ENCODE measurements at regions not wholly inside any gene's neighbourhood (a gene's known extent, or its start where the extent isn't known, plus 50 kb on each side); places are given as distances from the start of the nearest gene placed in this dataset.

GRCh38 chr19:32058131-32058530, 287.3 kb upstream of the ZNF507 start:
- CTCF ChIA-PET: interaction anchor here (2.1 kb wide), 1 partner anchor 16 kb away, joined by 6 read pairs; no protein-coding TSS in a partner anchor
- no peak for TF ChIP-seq GABPA (IDR thresholded peaks at IDR 0.05; ENCODE audit: low read depth)
- no peak for TF ChIP-seq USF2 (IDR thresholded peaks at IDR 0.05; ENCODE audit: borderline replicate concordance, low read depth, low read length)
- no peak for TF ChIP-seq TEAD4 (IDR thresholded peaks at IDR 0.05; ENCODE audit: borderline replicate concordance, insufficient read depth)
- no peak for TF ChIP-seq JUND (IDR thresholded peaks at IDR 0.05)
- TF ChIP-seq SMC3 (IDR thresholded peaks at IDR 0.05; ENCODE audit: low read depth, low read length): no peak
- TF ChIP-seq NFIC (IDR thresholded peaks at IDR 0.05; ENCODE audit: borderline replicate concordance): no peak
- TF ChIP-seq RCOR1 (IDR thresholded peaks at IDR 0.05; ENCODE audit: low read length): no peak
- no peak for TF ChIP-seq MAX (IDR thresholded peaks at IDR 0.05; ENCODE audit: low read depth)
- TF ChIP-seq PBX3 (IDR thresholded peaks at IDR 0.05): no peak
- TF ChIP-seq USF1 (IDR thresholded peaks at IDR 0.05; ENCODE audit: borderline replicate concordance, low read depth): no peak
- TF ChIP-seq FOSL2 (IDR thresholded peaks at IDR 0.05; ENCODE audit: borderline replicate concordance, low read depth): no peak
- no peak for TF ChIP-seq SIN3A (IDR thresholded peaks at IDR 0.05; ENCODE audit: borderline replicate concordance, low read depth, low read length)
- no peak for TF ChIP-seq YY1 (IDR thresholded peaks at IDR 0.05; ENCODE audit: low read depth)
- TF ChIP-seq RFX5 (IDR thresholded peaks at IDR 0.05; ENCODE audit: low read length): no peak
- TF ChIP-seq RAD21 (IDR thresholded peaks at IDR 0.05; ENCODE audit: low read length): no peak
- TF ChIP-seq FOXJ3 (CRISPR knock-in tag; IDR thresholded peaks at IDR 0.05): no peak
- no peak for TF ChIP-seq EZH2phosphoT487 (IDR thresholded peaks at IDR 0.05; ENCODE audit: borderline replicate concordance, low read depth)
- TF ChIP-seq MEF2A (IDR thresholded peaks at IDR 0.05; ENCODE audit: borderline replicate concordance, low read depth): no peak
- TF ChIP-seq NRF1 (IDR thresholded peaks at IDR 0.05; ENCODE audit: low read depth, low read length): no peak
- TF ChIP-seq FOXM1 (IDR thresholded peaks at IDR 0.05; ENCODE audit: low read depth): no peak
- no peaks in the 10 kb centered on the region for H3F3A ChIP-seq (replicated peaks; ENCODE audit: insufficient read depth)

More at GRCh38 chr19:32058131-32058530, 287.3 kb upstream of the ZNF507 start:
- Histone ChIP-seq H3K27me3 (ENCODE audit: insufficient read depth) (no peaks in the 10 kb centered on the region), H3K9ac (no peak overlapping the region), H2AFZ (ENCODE audit: low read depth) (no peak overlapping the region), H3K4me2 (no peak overlapping the region), H4K20me1 (ENCODE audit: insufficient read depth) (no peaks in the 10 kb centered on the region), H3K9me3 (no peaks in the 10 kb centered on the region), H3K4me1 (ENCODE audit: control insufficient read depth in 1 of 2, insufficient read depth in 2 of 2, low read depth in 1 of 2, low read length in 1 of 2) (no peaks in the 10 kb centered on the region), H3K27ac (ENCODE audit: low read depth in 2 of 2, low read length in 1 of 2) (no peak overlapping the region), H3K36me3 (replicated peaks in 1 of 2; ENCODE audit: control insufficient read depth in 1 of 2, insufficient read depth in 2 of 2, low read length in 1 of 2) (no peaks in the 10 kb centered on the region), H3K79me2 (ENCODE audit: insufficient read depth) (no peaks in the 10 kb centered on the region), H3K9me2 (no peaks in the 10 kb centered on the region), H3K4me3 (ENCODE audit: low read depth in 2 of 2, low read length in 1 of 2) (no peak overlapping the region)
- DNase-seq: no peak
- POLR2A ChIA-PET: no interaction called here
- WGBS (ENCODE audit: low lambda C conversion rate): 15% methylated on average over 1 of the region's 1 CpG

Data from SK-N-SH (cell line).